NB4 (cell line): ENCODE measurements at regions not wholly inside any gene's neighbourhood (a gene's known extent, or its start where the extent isn't known, plus 50 kb on each side); places are given as distances from the start of the nearest gene placed in this dataset.

Experiments used
- DNase-seq: peaks from one replicate; pipeline ENCODE4 v3.0.0; 2010; ENCODE audit warnings: low read depth
- H3K4me3 ChIP-seq: one replicate; pipeline ENCODE4 v1.5.1; 2011; ENCODE audit warnings: mild to moderate bottlenecking, low read depth, low read length, moderate library complexity
- MYC ChIP-seq: IDR thresholded peaks from 2 replicates; pipeline ENCODE4 v1.6.1; 2011; ENCODE audit warnings: low read depth, low read length
- POLR2A ChIP-seq: IDR thresholded peaks from 2 replicates; pipeline ENCODE4 v1.6.1; 2011; ENCODE audit warnings: mild to moderate bottlenecking; ENCODE audit not compliant: insufficient read length; ENCODE audit errors: extremely low read depth
- TF ChIP-seq, protein P1 (sequence below): IDR thresholded peaks from 2 replicates; pipeline ENCODE4 v1.6.1; 2011; ENCODE audit warnings: low read depth, low read length
- TF ChIP-seq, protein P2 (sequence below): IDR thresholded peaks from one replicate; pipeline ENCODE4 v1.5.1; 2012; ENCODE audit warnings: low read depth, low read length

DNA sequence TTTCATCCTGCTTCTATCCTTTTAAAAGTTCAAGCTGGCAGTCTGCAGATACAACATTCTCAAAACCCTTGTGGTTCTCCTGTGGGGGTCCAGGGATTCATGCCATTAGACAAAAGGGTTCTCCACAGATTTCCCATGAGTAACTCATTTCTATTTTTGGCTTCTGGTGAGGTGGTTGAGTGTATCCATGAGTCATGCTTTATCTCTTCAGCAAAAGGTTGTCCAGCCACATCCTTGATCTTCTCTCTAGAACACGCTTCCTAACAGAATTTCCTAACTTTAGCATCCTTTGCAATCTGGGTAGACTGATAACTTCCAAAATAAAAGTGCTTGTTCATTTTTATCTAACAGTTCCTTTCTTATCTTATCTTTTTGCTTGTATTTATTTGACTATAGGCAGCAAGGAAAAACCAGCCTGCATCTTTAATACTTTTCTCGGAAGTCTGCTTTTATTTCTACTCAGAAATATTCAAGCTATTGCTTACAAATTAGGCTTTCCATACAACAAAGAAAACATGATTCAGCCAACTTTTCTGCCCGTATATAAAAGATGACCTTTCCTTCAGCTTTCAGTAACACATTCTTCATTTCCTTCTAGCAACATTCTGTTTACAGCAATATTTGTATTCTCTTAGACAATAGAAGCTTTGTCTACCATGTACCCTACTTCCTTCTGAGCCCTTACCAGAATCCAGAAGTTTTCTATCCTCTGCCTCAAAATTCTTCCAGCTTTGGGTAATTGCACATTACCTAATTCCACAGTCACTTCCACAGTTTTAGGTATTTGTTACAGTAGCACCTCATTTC lies 79.3 kb upstream of the IL6 start:
- no peak for DNase-seq
- H3K4me3 ChIP-seq: no peak overlapping the region
- TF ChIP-seq, protein P1, sequence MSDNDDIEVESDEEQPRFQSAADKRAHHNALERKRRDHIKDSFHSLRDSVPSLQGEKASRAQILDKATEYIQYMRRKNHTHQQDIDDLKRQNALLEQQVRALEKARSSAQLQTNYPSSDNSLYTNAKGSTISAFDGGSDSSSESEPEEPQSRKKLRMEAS: no peak
- TF ChIP-seq, protein P2, sequence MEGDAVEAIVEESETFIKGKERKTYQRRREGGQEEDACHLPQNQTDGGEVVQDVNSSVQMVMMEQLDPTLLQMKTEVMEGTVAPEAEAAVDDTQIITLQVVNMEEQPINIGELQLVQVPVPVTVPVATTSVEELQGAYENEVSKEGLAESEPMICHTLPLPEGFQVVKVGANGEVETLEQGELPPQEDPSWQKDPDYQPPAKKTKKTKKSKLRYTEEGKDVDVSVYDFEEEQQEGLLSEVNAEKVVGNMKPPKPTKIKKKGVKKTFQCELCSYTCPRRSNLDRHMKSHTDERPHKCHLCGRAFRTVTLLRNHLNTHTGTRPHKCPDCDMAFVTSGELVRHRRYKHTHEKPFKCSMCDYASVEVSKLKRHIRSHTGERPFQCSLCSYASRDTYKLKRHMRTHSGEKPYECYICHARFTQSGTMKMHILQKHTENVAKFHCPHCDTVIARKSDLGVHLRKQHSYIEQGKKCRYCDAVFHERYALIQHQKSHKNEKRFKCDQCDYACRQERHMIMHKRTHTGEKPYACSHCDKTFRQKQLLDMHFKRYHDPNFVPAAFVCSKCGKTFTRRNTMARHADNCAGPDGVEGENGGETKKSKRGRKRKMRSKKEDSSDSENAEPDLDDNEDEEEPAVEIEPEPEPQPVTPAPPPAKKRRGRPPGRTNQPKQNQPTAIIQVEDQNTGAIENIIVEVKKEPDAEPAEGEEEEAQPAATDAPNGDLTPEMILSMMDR: no peak
- TF ChIP-seq POLR2A: no peak
- no peak for TF ChIP-seq MYC

DNA sequence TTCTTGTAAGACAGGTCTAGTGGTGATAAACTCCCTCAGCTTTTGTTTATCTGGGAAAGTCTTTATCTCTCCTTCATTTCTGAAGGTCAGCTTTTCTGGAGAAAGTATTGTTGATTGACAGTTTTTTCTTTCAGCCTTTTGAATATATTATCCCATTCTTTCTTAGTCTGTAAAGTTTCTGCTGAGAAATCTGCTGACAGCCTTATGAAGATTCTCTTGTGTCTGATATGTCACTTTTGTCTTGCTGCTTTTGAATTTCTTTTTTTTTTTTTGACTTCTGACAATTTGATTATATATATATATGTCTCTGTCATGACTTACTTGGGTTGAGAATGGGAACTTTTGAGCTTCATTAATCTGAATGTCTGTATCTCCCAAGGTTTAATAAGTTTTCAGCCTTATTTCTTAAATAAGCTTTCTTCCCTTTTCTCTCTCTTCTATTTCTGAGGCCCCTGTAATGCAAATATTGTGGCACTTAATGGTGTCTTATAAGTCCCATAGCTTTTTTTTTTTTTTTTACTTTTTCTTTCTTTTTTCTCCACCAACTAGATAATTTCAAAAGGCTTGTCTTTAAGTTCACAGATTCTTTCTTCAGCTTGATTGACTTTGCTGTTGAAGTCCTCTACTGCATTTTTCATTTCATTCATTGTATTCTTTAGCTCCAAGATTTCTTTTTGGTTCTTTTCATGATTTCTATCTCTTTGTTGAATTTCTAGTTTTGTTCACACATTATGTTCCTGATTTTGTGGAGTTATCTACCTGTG lies 81.4 kb upstream of the IL6 start:
- no peak for DNase-seq
- TF ChIP-seq MYC: no peak
- TF ChIP-seq, protein P2: no peak
- TF ChIP-seq, protein P1: no peak
- no peak for TF ChIP-seq POLR2A

DNA sequence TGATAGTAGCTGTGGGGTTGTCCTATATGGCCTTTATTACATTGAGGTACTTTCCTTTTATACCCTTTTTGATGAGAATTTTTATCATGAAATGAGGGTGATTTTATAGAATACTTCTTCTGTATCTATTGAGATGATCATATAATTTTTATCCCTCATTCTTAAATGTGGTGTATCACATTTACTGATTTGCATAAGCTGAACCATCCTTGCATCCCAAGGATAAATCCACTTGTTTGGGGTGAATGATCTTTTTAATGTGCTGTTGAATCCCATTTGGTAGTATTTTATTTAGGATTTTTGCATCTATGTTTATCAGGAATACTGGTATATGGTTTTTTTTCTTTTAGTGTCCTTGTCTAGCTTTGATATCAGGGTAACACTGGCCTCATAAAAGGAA lies 84.5 kb upstream of the IL6 start:
- no peak for DNase-seq
- no peak overlapping the region for H3K4me3 ChIP-seq
- TF ChIP-seq, protein P1: no peak

More for the DNA sequence above, 81.4 kb upstream of the IL6 start:
- H3K4me3 ChIP-seq: no peak overlapping the region

DNA sequence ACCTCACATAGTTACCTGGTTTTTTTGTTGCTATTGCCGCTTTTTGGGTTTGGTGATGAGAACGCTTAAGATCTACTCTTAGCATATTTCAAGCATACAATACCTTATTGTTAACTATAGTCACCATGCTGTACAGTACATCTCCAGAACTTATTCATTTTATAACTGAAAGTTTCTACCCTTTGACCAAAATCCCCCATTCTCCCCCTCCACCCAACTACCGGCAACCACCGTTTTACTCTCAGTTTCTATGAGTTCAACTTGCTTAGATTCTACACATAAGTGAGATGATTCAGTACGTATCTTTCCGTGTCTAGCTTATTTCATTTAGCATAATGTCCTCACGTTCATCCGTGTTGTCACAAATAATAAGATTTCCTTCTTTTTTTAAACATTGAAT lies 86.7 kb upstream of the IL6 start:
- no peak for DNase-seq
- TF ChIP-seq MYC: no peak
- TF ChIP-seq, protein P2: no peak
- TF ChIP-seq, protein P1: no peak
- no peak for TF ChIP-seq POLR2A
- no peak overlapping the region for H3K4me3 ChIP-seq

DNA sequence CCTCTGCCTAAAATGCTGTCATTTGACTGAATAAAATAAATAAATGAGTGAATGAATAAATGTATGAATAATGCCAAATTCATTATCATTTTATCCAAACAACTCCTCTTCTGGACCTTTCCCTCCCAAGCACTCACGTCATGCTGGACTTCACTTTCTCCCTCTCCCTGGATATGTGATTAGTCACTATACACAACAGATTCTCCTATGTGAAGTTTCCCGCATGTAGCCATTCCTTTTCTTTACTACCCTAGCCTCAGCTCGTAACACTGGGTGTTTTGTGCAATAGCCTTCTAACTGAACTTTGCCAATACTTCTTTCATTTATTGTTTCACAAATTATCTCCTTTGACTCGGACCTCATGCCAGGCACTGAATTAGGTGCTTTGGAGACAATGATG lies 87.6 kb upstream of the IL6 start:
- no peak for DNase-seq
- TF ChIP-seq MYC: no peak
- TF ChIP-seq, protein P1: no peak
- no peak for TF ChIP-seq POLR2A
- TF ChIP-seq, protein P2: no peak
- no peak overlapping the region for H3K4me3 ChIP-seq

DNA sequence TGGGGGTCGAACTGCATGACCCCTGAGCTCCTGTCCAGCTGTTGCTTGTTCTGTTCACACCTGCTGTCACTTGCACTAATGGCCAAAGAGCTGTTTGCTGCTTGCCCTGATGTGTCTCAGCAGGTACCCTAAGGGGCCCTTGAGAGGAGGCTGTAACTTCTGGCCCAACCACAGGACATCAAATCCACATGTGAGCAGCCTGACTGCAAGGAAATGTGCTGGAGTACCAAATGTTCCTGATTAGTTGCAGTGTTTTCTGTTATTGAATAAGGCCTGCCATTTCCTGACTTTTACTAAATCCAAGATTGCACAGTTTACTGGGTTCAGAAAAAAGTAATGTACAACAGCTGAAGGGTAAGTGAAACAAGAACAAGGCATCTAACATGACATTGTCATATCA lies 91.7 kb upstream of the IL6 start:
- TF ChIP-seq, protein P1: no peak
- TF ChIP-seq POLR2A: no peak
- TF ChIP-seq, protein P2: no peak
- no peak for TF ChIP-seq MYC
- H3K4me3 ChIP-seq: no peak overlapping the region
- DNase-seq: no peak
